Hepatocyte (in vitro differentiated cells): ENCODE measurements at regions not wholly inside any gene's neighbourhood (a gene's known extent, or its start where the extent isn't known, plus 50 kb on each side); places are given as distances from the start of the nearest gene placed in this dataset.

ENCODE experiments used
- DNase-seq: peaks from one replicate; pipeline ENCODE4 v3.0.0-alpha.2; 2016; ENCODE audit warnings: low spot score
- H2AFZ ChIP-seq: fragments of 200-600 bp; sonication (generic); 2 replicates; pipeline ENCODE4 v1.6.0; 2016; ENCODE audit warnings: antibody characterized with exemption, mild to moderate bottlenecking
- H3K27ac ChIP-seq: fragments of 200-600 bp; sonication (generic); 2 replicates; pipeline ENCODE4 v1.5.1; 2016; ENCODE audit warnings: mild to moderate bottlenecking
- H3K27me3 ChIP-seq: fragments of 200-600 bp; sonication (generic); 2 replicates; pipeline ENCODE4 v1.6.1; 2016
- H3K36me3 ChIP-seq: fragments of 200-600 bp; sonication (generic); replicated peaks from 2 replicates; pipeline ENCODE4 v1.5.1; 2016; ENCODE audit warnings: low read depth; ENCODE audit not compliant: insufficient read depth
- H3K4me1 ChIP-seq: fragments of 200-600 bp; sonication (generic); 2 replicates; pipeline ENCODE4 v1.5.1; 2016; ENCODE audit warnings: mild to moderate bottlenecking, moderate library complexity; ENCODE audit not compliant: insufficient read depth
- H3K4me2 ChIP-seq: fragments of 200-600 bp; sonication (generic); 2 replicates; pipeline ENCODE4 v1.6.0; 2016
- H3K4me3 ChIP-seq: fragments of 200-600 bp; sonication (generic); 2 replicates; pipeline ENCODE4 v1.5.1; 2016; ENCODE audit warnings: mild to moderate bottlenecking
- H3K79me2 ChIP-seq: fragments of 200-600 bp; sonication (generic); 2 replicates; pipeline ENCODE4 v1.6.0; 2017; ENCODE audit warnings: mild to moderate bottlenecking
- H3K9me2 ChIP-seq: fragments of 200-600 bp; sonication (generic); replicated peaks from 2 replicates; pipeline ENCODE4 v1.6.0; 2017; ENCODE audit warnings: mild to moderate bottlenecking; ENCODE audit not compliant: insufficient read depth
- H3K9me3 ChIP-seq: fragments of 200-600 bp; sonication (generic); 2 replicates; pipeline ENCODE4 v1.5.1; 2016; ENCODE audit warnings: low read depth, mild to moderate bottlenecking
- H4K20me1 ChIP-seq: fragments of 200-600 bp; sonication (generic); 2 replicates; pipeline ENCODE4 v1.6.0; 2016; ENCODE audit warnings: mild to moderate bottlenecking; ENCODE audit not compliant: insufficient read depth, poor library complexity, severe bottlenecking
- EZH2 ChIP-seq: fragments of 200-600 bp; sonication (generic); IDR thresholded peaks from 2 replicates; pipeline ENCODE4 v1.6.1; 2016; ENCODE audit warnings: antibody characterized with exemption, mild to moderate bottlenecking, borderline replicate concordance
- EZH2phosphoT487 ChIP-seq: fragments of 200-600 bp; sonication (generic); IDR thresholded peaks from one replicate; pipeline ENCODE4 v1.6.1; 2018; ENCODE audit warnings: antibody characterized with exemption, mild to moderate bottlenecking, low read depth, moderate library complexity; ENCODE audit not compliant: unreplicated experiment, severe bottlenecking
- WGBS: methylation state at CpG from one replicate; pipeline ENCODE4 v1.1.6; 2016; ENCODE audit warnings: low lambda C conversion rate; ENCODE audit errors: missing lambda C conversion rate; 5-methylcytosine and 5-hydroxymethylcytosine counted together
- TF ChIP-seq, protein P1 (sequence below): fragments of 200-600 bp; sonication (generic); IDR thresholded peaks from 2 replicates; pipeline ENCODE4 v1.5.1; 2016; ENCODE audit warnings: antibody characterized with exemption, mild to moderate bottlenecking; ENCODE audit not compliant: poor library complexity

DNA sequence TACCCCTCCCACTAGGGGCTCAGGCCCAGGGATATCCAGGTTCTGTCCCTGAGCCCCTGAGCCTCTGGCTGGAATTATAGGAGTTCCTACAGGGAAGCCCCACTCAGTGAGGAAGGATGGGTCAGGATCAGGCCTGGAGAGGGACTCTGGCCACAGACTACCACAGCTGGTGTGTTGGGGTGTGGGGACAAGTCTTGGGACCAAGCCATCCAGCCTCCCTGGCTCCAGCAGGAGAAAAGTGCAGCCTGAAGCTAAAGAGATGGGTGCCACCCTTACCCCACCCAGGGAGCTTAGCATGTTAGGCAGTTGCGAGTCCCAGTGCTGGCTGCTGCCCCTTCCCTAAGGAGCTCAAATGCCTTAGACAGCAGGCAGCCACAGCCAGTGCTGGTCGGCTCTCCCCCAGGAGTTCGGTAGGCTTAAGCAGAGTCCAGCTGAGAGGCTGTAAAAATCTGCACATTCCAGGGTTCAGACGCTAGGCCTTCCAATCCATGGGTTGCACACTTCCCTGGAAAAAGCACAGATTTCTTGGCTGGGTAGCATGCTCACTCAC, 96.2 kb upstream of the CYYR1 start:
- no peak overlapping the region for H2AFZ ChIP-seq
- no peaks in the 10 kb centered on the region for H3K4me1 ChIP-seq
- H4K20me1 ChIP-seq, result no peaks in the 10 kb centered on the region
- no peak overlapping the region for H3K4me2 ChIP-seq
- H3K79me2 ChIP-seq, result no peaks in the 10 kb centered on the region
- no peaks in the 10 kb centered on the region for H3K27me3 ChIP-seq
- no peaks in the 10 kb centered on the region for H3K9me2 ChIP-seq
- TF ChIP-seq EZH2phosphoT487 (no peak), EZH2 (no peak)
- TF ChIP-seq, protein P1, sequence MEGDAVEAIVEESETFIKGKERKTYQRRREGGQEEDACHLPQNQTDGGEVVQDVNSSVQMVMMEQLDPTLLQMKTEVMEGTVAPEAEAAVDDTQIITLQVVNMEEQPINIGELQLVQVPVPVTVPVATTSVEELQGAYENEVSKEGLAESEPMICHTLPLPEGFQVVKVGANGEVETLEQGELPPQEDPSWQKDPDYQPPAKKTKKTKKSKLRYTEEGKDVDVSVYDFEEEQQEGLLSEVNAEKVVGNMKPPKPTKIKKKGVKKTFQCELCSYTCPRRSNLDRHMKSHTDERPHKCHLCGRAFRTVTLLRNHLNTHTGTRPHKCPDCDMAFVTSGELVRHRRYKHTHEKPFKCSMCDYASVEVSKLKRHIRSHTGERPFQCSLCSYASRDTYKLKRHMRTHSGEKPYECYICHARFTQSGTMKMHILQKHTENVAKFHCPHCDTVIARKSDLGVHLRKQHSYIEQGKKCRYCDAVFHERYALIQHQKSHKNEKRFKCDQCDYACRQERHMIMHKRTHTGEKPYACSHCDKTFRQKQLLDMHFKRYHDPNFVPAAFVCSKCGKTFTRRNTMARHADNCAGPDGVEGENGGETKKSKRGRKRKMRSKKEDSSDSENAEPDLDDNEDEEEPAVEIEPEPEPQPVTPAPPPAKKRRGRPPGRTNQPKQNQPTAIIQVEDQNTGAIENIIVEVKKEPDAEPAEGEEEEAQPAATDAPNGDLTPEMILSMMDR, result no peak
- 87% methylated on average over 4 of the region's 4 CpGs for WGBS
- no peaks in the 10 kb centered on the region for H3K36me3 ChIP-seq
- no peak overlapping the region for H3K27ac ChIP-seq
- no peak overlapping the region for H3K4me3 ChIP-seq
- no peak for DNase-seq
- H3K9me3 ChIP-seq, result no peaks in the 10 kb centered on the region

DNA sequence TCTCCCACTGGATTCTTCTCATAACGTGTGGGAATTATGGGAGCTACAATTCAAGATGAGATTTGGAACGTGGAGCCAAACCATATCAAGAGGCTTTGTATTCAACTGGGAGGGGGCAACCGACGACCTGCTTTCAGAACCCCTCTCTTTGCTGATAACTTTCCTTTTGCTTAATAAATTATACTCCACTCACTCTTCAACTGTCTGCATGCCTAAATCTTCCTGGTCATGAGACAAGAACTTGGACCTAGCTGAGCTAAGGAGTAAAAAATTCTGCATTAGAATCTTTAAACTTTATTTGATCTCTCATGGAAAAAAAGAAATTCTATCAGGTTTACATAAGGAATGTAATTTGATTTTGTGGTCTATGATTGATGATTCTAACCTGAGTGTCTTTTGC, 86.7 kb upstream of the CYYR1 start:
- DNase-seq, result no peak
- Histone ChIP-seq H3K4me1 (no peaks in the 10 kb centered on the region), H3K4me3 (no peak overlapping the region), H3K4me2 (no peak overlapping the region), H3K27me3 (no peaks in the 10 kb centered on the region), H3K36me3 (no peaks in the 10 kb centered on the region), H4K20me1 (no peaks in the 10 kb centered on the region), H3K9me3 (no peaks in the 10 kb centered on the region), H3K9me2 (no peaks in the 10 kb centered on the region), H2AFZ (no peak overlapping the region), H3K79me2 (no peaks in the 10 kb centered on the region), H3K27ac (no peak overlapping the region)
- no peak for TF ChIP-seq EZH2
- TF ChIP-seq EZH2phosphoT487, result no peak
- TF ChIP-seq, protein P1, result no peak
- WGBS, result 91% methylated on average over 4 of the region's 4 CpGs

DNA sequence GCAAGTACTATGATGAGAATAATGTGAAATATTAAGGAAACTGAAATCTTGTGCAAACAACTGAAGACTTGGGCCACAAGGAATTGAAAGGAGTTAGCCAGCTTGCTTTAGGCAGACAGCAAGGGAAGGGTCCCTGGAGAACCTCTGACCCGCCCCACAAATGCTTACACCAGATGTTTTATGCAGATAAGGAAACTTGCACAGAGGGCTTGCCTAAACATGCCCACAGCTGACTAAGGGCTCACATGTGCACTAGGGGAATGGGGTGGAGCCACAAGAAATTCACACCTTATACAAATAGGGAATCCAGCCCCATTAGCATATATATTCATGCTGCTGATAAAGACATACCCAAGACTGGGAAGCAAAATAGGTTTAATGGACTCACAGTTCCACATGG, 86.1 kb upstream of the CYYR1 start:
- H3K27ac ChIP-seq, result no peak overlapping the region
- no peaks in the 10 kb centered on the region for H3K9me3 ChIP-seq
- no peak for DNase-seq
- H4K20me1 ChIP-seq, result no peaks in the 10 kb centered on the region
- H3K9me2 ChIP-seq, result no peaks in the 10 kb centered on the region
- H3K79me2 ChIP-seq, result no peaks in the 10 kb centered on the region
- no peak overlapping the region for H3K4me2 ChIP-seq
- H3K36me3 ChIP-seq, result no peaks in the 10 kb centered on the region
- no peak overlapping the region for H2AFZ ChIP-seq
- no peak overlapping the region for H3K4me3 ChIP-seq
- H3K27me3 ChIP-seq, result no peaks in the 10 kb centered on the region
- TF ChIP-seq EZH2 (no peak), EZH2phosphoT487 (no peak)
- TF ChIP-seq, protein P1, result no peak
- H3K4me1 ChIP-seq, result no peaks in the 10 kb centered on the region
- 76% methylated on average over 1 of the region's 1 CpG for WGBS

DNA sequence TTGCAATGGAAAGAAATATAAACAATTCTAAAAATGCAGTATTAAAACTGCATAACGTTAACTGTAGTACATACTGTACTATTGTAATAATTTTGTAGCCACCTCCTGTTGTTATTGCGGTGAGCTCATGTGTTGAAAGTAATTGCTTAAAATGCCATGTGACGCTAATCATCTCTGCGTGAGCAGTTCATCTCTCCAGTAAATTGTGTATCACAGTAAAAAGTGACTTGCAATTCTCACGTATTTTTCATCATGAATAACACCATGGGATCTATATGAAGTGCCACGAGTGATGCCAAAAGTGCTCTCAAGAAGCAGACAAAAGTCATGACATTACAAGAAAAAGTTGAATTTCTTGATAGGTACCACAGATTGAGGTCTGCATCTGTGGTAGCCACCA, 82.4 kb upstream of the CYYR1 start:
- TF ChIP-seq, protein P1, result no peak
- TF ChIP-seq EZH2phosphoT487, result no peak
- no peak for TF ChIP-seq EZH2
- H3K4me2 ChIP-seq, result no peak overlapping the region
- H3K9me2 ChIP-seq, result no peaks in the 10 kb centered on the region
- no peaks in the 10 kb centered on the region for H3K4me1 ChIP-seq
- H3K4me3 ChIP-seq, result no peak overlapping the region
- H3K27me3 ChIP-seq, result no peaks in the 10 kb centered on the region
- H3K36me3 ChIP-seq, result no peaks in the 10 kb centered on the region
- H3K9me3 ChIP-seq, result no peaks in the 10 kb centered on the region
- 88% methylated on average over 6 of the region's 6 CpGs for WGBS
- H2AFZ ChIP-seq, result no peak overlapping the region
- no peak for DNase-seq
- H4K20me1 ChIP-seq, result no peaks in the 10 kb centered on the region
- H3K27ac ChIP-seq, result no peak overlapping the region
- H3K79me2 ChIP-seq, result no peaks in the 10 kb centered on the region
